HCT116 (cell line): ENCODE measurements at regions not wholly inside any gene's neighbourhood (a gene's known extent, or its start where the extent isn't known, plus 50 kb on each side); places are given as distances from the start of the nearest gene placed in this dataset.

ENCODE experiments used
- ATAC-seq: fragments of 200-7000 bp; cut with Tn5 transposase; 2 replicates; pipeline ENCODE4 v1.9.1; 2020; ENCODE audit warnings: mild to moderate bottlenecking, moderate library complexity
- BruUV-seq: library from RNA; stranded (reverse); fragments of 400-500 nt; replicated peaks from 2 replicates; lab custom pipeline; 2021; lab: Mats Ljungman, UMichigan
- CTCF ChIA-PET: fragments of 300-600 bp; sonication (Branson Sonifier 250); formaldehyde crosslinking; loops from one replicate; lab custom pipeline; 2021; ENCODE audit warnings: antibody characterized with exemption; lab: Charles Lee
- POLR2A ChIA-PET: fragments of 300-600, 350-600 bp; sonication (Branson Sonifier 250); formaldehyde crosslinking; loops from one replicate; lab custom pipeline; 2021; ENCODE audit warnings: antibody characterized with exemption; lab: Charles Lee
- RAD21 ChIA-PET, 2 experiments: fragments of 300-600 bp; sonication (Branson Sonifier 250); formaldehyde crosslinking; loops; one replicate each; lab custom pipeline; 2023; ENCODE audit warnings: low total read pairs in 2 of 2; ENCODE audit not compliant: uncharacterized antibody in 2 of 2, unreplicated experiment in 2 of 2, low non-redundant PET in 1 of 2; lab: Charles Lee
- DNase-seq: peaks from one replicate; pipeline ENCODE4 v3.0.0-alpha.2; 2010; ENCODE audit warnings: low read depth, low spot score
- H2AFZ ChIP-seq: fragments of 200-600 bp; shearing (Covaris generic), sonication (generic); 2 replicates; pipeline ENCODE4 v1.6.1; 2017; ENCODE audit warnings: low read depth, mixed run types, mixed read lengths, antibody characterized with exemption, low read length; ENCODE audit not compliant: poor library complexity, severe bottlenecking
- H3K27ac ChIP-seq: 2 replicates; pipeline ENCODE4 v1.5.1; 2012; ENCODE audit warnings: low read depth, low read length
- H3K27me3 ChIP-seq: fragments of 200-600 bp; sonication (generic); 2 replicates; pipeline ENCODE4 v1.6.1; 2016; ENCODE audit warnings: mixed run types, low read length, mixed read lengths; ENCODE audit not compliant: insufficient read depth
- H3K36me3 ChIP-seq, 2 experiments: fragments of 200-500 bp in 1 of 2; fragments of 200-600 bp in 1 of 2; sonication (Bioruptor generic) in 1 of 2; sonication (generic) in 1 of 2; 2 replicates each; pipeline versions ENCODE4 v1.5.1 to v1.6.1; 2014 to 2016; ENCODE audit warnings: low read length in 2 of 2, inconsistent platforms in 1 of 2, mixed read lengths in 1 of 2, mixed run types in 1 of 2; ENCODE audit not compliant: insufficient read depth in 2 of 2, control insufficient read depth in 1 of 2
- H3K4me1 ChIP-seq, 2 experiments: fragments of 200-600 bp in 1 of 2; sonication (generic) in 1 of 2; 2 replicates each; pipeline versions ENCODE4 v1.5.1 to v1.6.1; 2012 to 2017; ENCODE audit warnings: low read length in 2 of 2, inconsistent platforms in 1 of 2, mild to moderate bottlenecking in 1 of 2, mixed read lengths in 1 of 2, mixed run types in 1 of 2, moderate library complexity in 1 of 2; ENCODE audit not compliant: insufficient read depth in 2 of 2, control insufficient read depth in 1 of 2
- H3K4me2 ChIP-seq: fragments of 200-600 bp; sonication (generic); 2 replicates; pipeline ENCODE4 v1.6.1; 2017; ENCODE audit warnings: mixed run types, low read length, mixed read lengths
- H3K4me3 ChIP-seq, 2 experiments: fragments of 200-600 bp in 1 of 2; sonication (generic) in 1 of 2; replicated peaks in 1 of 2; 2 replicates each; pipeline ENCODE4 v1.5.1; 2011 to 2016; ENCODE audit warnings: low read length in 2 of 2, control low read depth in 1 of 2, low read depth in 1 of 2, mild to moderate bottlenecking in 1 of 2, mixed read lengths in 1 of 2, mixed run types in 1 of 2
- H3K79me2 ChIP-seq: fragments of 200-600 bp; sonication (generic); 2 replicates; pipeline ENCODE4 v1.6.1; 2017; ENCODE audit warnings: mild to moderate bottlenecking, mixed run types, low read length, moderate library complexity, mixed read lengths; ENCODE audit not compliant: insufficient read depth
- H3K9ac ChIP-seq: fragments of 200-600 bp; sonication (generic); 2 replicates; pipeline ENCODE4 v1.6.1; 2016; ENCODE audit warnings: low read length, mixed read lengths
- H3K9me2 ChIP-seq: fragments of 200-600 bp; sonication (generic), shearing (Covaris generic); 2 replicates; pipeline ENCODE4 v1.6.1; 2017; ENCODE audit warnings: mixed run types, mild to moderate bottlenecking, moderate library complexity; ENCODE audit not compliant: insufficient read depth
- H3K9me3 ChIP-seq, 2 experiments: fragments of 200-500 bp in 1 of 2; fragments of 200-600 bp in 1 of 2; sonication (Bioruptor generic) in 1 of 2; sonication (generic) in 1 of 2; 2 replicates each; pipeline ENCODE4 v1.6.1; 2014 to 2017; ENCODE audit warnings: low read length in 2 of 2, mixed read lengths in 2 of 2, inconsistent platforms in 1 of 2, low read depth in 1 of 2, mild to moderate bottlenecking in 1 of 2, mixed run types in 1 of 2, moderate library complexity in 1 of 2; ENCODE audit not compliant: control insufficient read depth in 1 of 2, insufficient read depth in 1 of 2
- H4K20me1 ChIP-seq: fragments of 200-600 bp; sonication (generic), shearing (Covaris generic); 2 replicates; pipeline ENCODE4 v1.6.1; 2017; ENCODE audit warnings: mixed run types, mild to moderate bottlenecking, moderate library complexity; ENCODE audit not compliant: insufficient read depth
- MAX ChIP-seq: IDR thresholded peaks from 2 replicates; pipeline ENCODE4 v1.6.1; 2012
- SIN3A ChIP-seq: IDR thresholded peaks from 2 replicates; pipeline ENCODE4 v1.6.1; 2012; ENCODE audit warnings: low read depth
- YY1 ChIP-seq: IDR thresholded peaks from 2 replicates; pipeline ENCODE4 v1.6.1; 2011; ENCODE audit warnings: low read length, low read depth, moderate library complexity, mild to moderate bottlenecking; ENCODE audit not compliant: insufficient replicate concordance; ENCODE audit errors: extremely low read depth
- ZFX ChIP-seq: fragments of 450-650 bp; IDR thresholded peaks from 2 replicates; pipeline ENCODE4 v1.6.1; 2017
- intact Hi-C: fragments of 100-400 bp; cut with micrococcal nuclease; formaldehyde crosslinking; loops from 2 replicates; pipeline ENCODE4 v1.10.0; 2022

- Histone ChIP-seq H2AFZ (no peak overlapping the region), H3K9me3 (no peaks in the 10 kb centered on the region), H3K79me2 (no peaks in the 10 kb centered on the region), H3K36me3 (no peaks in the 10 kb centered on the region), H4K20me1 (no peaks in the 10 kb centered on the region), H3K9me2 (no peaks in the 10 kb centered on the region), H3K27me3 (no peaks in the 10 kb centered on the region), H3K4me2 (no peak overlapping the region), H3K27ac (no peak overlapping the region), H3K4me1 (no peaks in the 10 kb centered on the region), H3K9ac (no peak overlapping the region), H3K4me3 (no peak overlapping the region)
- ATAC-seq (no peak), DNase-seq (no peak)
- ChIA-PET RAD21 (no interaction called here), POLR2A (no interaction called here), CTCF (interaction anchor here (1.0 to 2.5 kb wide), 3 partner anchors 345 to 479 kb away, joined by 3 to 14 read pairs (median 3); no protein-coding TSS in a partner anchor)
- intact Hi-C loops: loop anchor here (5.0 kb wide), 1 partner anchor 647 kb away; no protein-coding TSS in a partner anchor
- BruUV-seq: no TSS peak
- TF ChIP-seq YY1: no peak
- TF ChIP-seq ZFX: no peak
- no peak for TF ChIP-seq SIN3A
Observed at GRCh38 chr17:71115669-71115972, 946.3 kb downstream of the KCNJ2 start.

GRCh38 chr17:71117466-71117865 lies 948.1 kb downstream of the KCNJ2 start:
- Histone ChIP-seq H4K20me1 (no peaks in the 10 kb centered on the region), H3K36me3 (no peaks in the 10 kb centered on the region), H3K27ac (no peak overlapping the region), H2AFZ (no peak overlapping the region), H3K9me2 (no peaks in the 10 kb centered on the region), H3K4me1 (no peaks in the 10 kb centered on the region), H3K27me3 (no peaks in the 10 kb centered on the region), H3K4me3 (no peak overlapping the region), H3K79me2 (no peaks in the 10 kb centered on the region), H3K9ac (no peak overlapping the region), H3K4me2 (no peak overlapping the region), H3K9me3 (no peaks in the 10 kb centered on the region)
- CTCF ChIA-PET: interaction anchor here (1.0 to 2.5 kb wide), 4 partner anchors 343 to 1422 kb away, joined by 4 to 15 read pairs (median 8); partner anchors contain the start of gene SOX9
- TF ChIP-seq MAX (no peak), ZFX (no peak)
- BruUV-seq: no TSS peak
- no peak for ATAC-seq
- POLR2A ChIA-PET: no interaction called here
- no peak for DNase-seq
- RAD21 ChIA-PET: no interaction called here
- intact Hi-C loops: loop anchor here (5.0 kb wide), 1 partner anchor 645 kb away; no protein-coding TSS in a partner anchor
